Endometrium (tissue), 2 donors: ENCODE measurements at regions not wholly inside any gene's neighbourhood (a gene's known extent, or its start where the extent isn't known, plus 50 kb on each side); places are given as distances from the start of the nearest gene placed in this dataset.
"Not testable (repeated sequence)": the region's sequence is repeated elsewhere in the genome, so short reads cannot be mapped to it uniquely, and the experiment has no call there.

Experiments
- FAIRE-seq: peaks from 2 replicates; lab custom pipeline; 2012; peaks lifted over from hg19 to GRCh38; lab: Jason Lieb, UNC
- donor health status: control.
- donor health status: control.

DNA sequence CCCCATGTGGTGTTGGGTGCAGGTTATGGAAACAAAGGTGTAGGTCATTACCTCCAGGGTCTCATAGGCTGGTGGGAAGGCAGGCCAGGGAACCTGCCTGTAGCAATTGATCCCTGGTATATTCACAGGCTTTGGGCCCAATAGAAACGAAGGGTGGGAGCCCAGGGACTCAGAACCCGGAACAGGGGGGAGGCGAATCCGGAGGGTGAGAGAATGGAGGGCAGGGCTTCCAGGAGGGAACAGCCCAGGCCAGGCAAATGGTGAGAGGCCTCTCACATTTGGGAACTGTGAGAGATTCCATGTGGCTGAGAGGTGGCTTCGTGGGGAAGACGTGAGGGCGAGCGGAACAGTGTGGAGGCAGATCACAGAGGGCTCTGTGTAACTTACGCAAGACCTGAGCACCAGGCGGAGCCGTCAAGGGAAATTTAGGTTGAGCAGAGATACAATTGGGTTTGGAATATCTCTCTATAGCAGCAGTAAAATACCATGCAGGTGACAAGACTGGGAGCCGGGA, 267.1 kb downstream of the ERMARD start:
- no peak for FAIRE-seq

DNA sequence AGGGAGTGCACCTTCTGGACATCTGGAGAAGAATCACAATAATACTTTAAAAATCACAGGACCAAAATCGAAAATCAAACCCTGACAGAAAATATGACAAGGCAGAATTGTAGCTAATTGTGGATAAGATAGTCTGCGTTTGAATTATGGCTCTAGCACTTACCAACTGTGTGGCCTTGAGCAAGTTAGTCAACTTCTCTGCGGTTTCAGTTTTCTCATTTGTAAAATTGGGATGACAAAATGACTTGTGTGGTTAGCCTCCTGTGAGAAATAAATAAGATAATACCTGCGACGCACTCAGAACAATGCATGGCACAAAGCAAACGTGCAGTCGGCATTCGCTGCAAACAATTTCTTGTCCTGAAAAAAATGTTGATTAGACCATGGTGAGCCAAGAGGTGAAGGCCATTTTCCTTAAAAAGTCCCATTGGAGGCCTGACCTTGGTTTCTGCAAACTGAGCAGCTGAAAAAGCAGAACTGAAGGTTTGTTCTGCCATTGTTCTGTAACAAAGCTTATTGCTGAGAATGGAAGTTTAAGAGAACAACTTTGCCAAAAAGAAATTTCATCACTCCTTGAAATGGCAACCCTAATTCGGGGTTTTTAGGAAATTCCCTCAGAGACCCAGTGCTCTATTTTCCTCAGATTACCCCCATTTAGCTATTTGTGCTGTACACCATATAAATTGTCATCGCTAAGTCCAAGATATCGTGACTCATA, 266.3 kb downstream of the ERMARD start:
- no peak for FAIRE-seq

DNA sequence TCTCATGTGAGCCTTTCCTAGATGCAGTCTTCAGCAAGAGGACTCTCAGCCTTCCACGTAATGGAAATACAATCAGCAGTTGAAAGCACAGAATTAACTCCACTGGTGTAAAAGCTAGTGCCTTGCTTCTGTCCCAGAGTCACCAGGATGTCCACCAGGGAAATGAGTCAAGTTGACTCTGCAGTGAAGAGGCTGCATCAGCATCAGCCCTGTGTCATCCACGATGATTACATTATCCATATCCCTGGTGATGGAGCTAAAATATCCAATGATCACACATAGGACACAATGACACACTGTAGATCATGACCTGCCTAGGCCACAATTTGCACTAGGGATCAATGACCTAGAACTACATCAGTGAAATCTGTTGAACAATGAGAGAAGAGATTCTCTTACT, 262.4 kb downstream of the ERMARD start:
- FAIRE-seq: no peak

DNA sequence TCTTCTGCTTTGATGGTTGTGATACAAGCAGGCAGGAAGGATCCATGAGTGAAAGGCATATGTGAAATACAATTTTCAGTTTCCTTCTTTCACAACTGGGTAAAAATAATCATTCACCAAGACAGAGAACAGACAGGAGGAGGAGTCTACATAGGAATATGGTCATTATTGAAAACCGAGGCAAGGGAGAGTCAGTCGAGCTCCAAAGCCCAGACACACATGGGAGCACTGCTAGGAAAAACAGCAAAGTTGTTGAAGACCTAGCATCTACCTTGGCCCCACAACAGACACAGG, 260.6 kb downstream of the ERMARD start:
- FAIRE-seq: no peak

DNA sequence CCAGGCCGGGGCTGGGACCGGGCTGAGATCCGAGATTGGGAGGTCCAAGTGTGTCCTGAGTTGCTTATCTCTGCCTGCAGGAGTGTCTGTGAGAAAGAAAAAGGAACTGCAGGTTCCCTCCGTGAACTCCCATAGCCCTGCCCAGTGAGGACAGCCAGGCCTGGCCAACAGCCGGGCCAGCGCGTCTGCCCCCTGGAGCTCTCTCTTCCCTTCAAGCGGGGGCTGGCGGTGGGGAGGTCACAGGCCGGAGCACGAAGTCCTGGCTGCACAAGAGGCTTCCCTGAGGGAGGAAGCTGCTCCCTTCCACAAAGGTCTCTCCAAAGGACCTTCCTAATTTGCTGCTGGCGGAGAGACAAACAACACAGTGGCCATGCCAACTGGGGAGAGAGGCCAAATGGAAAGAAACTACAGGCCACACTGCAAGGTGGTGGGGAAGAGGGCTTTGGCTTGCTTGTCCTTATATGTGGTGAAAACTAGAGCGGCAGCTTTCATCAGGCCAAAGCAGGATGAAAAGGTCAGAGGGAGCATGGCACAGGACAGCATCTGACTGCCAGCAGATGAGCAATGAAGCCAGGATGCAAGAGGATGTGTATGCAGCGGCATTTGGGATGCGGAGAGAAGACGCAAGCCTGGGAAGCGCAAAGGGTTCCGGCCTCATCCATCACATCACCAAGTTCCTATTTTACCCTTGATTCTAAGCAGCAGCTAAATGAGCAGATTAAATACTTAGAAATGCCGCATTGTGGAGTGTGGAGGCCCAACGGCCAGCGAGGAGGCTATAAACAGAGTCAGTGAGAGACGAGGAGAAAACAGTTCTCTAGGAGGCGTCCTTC, 260.0 kb downstream of the ERMARD start:
- FAIRE-seq: no peak

DNA sequence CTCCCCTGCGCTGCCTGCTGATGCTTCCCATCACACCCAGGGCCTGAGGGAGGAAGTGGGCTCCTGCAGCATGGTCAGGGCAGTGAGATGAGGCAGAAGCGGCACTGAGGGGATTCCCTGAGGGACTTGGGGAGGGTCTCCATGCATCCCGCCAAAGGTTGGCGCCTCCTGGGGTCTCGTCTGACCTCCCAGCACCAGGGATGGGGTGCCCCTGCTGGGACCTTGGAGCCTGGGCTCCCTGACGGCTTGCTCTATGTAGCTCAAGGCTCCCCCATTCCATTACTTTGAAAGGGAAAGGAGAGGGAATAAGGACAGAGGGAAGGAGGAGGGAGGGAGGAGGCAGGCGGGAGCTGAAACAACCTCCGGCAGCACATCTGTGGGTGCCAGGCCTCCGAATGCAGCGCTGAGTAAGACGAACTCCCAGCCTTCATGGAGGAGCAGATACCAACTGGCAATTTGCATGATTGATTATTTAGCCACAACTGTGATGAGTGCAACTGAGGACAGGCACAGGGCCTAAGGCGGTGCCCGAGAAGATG, 259.3 kb downstream of the ERMARD start:
- no peak for FAIRE-seq

DNA sequence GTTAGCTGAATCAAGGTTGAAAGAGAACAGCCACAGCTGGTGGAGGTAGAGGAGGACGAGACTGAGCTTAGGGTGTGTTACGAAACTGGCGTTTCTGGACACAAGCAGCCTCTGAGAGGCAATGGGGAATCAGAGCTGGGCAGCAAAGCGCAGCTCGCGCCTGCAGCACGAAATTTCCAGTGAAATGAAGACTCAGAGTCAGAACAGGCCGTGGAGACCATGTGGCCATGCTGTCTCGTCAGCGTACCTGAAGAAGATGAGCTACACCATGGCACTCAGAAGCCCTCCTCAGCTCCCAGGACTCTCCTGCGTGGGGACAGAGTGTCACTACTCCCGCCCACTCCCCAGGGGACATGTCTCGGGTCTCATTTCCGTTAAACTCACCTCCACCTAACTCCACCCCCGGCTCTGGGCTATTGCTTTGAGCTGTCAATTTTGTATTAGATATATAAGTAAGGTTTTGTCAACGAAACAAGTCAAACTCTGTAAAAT, 256.9 kb downstream of the ERMARD start:
- no peak for FAIRE-seq

DNA sequence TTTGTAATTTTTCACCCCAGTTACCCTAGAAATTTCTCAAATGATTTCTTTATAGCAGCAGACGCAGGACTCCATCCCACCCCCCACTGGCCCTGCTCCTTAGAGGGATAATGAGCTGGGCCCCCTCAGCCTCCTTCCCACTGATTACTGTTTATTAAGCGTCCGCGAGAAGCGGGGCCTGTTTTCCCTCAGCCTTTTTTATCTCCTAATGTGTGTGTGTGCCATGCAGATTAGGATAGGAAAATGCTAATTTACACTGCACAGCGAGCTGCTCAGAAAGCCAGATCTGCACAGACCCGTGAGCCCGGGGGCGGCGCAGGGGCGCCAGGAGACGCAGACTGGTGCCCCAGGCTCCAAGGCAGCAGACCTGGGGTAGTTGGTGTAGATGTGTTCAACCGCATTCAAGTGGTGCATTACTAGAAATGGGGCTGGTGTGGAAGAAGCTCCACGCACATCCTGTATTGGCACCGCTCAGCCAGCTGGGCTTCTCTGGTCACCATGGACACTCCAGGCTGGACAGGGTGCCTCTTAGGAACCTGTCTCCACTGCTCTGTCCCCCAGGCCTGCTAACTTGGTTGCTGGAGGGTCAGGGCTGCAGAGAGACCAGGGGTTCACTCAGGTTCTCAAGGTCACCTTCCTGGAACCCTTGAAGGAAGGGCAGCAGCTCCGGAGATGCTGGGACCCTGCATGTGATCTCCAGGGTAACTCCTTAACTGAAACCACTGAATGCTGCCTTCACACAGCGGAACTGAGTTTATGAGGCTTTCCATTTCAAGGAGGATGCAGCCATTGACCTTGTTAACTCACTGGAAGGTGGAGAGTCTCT, 256.3 kb downstream of the ERMARD start:
- no peak for FAIRE-seq

DNA sequence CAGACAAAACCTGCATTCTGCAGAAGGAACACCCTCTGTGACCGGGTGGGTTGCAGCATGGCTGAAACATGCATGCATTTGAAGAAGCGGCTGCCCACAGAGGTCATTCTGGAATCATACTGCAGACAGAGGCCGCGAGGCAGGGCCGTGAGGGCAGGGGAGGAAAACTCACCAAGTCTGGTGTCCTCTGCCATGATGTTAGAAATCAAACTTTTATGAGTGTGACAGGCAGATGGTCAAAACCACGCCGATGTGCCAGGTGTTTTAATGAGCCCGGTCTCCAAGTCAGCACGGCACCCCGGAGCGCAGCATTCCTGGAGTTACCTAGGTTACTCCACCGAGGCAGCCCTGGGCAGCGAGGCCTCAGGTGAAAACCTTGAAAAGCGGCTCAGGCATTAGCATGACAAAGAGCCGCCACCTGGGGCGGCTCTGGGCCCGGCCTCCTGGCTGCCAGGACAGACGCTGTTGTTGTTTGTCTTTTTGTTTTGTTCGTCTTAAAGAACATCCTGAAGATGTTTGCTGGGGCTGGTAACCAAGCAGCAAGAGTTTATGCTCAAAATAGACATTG, 255.6 kb downstream of the ERMARD start:
- no peak for FAIRE-seq

DNA sequence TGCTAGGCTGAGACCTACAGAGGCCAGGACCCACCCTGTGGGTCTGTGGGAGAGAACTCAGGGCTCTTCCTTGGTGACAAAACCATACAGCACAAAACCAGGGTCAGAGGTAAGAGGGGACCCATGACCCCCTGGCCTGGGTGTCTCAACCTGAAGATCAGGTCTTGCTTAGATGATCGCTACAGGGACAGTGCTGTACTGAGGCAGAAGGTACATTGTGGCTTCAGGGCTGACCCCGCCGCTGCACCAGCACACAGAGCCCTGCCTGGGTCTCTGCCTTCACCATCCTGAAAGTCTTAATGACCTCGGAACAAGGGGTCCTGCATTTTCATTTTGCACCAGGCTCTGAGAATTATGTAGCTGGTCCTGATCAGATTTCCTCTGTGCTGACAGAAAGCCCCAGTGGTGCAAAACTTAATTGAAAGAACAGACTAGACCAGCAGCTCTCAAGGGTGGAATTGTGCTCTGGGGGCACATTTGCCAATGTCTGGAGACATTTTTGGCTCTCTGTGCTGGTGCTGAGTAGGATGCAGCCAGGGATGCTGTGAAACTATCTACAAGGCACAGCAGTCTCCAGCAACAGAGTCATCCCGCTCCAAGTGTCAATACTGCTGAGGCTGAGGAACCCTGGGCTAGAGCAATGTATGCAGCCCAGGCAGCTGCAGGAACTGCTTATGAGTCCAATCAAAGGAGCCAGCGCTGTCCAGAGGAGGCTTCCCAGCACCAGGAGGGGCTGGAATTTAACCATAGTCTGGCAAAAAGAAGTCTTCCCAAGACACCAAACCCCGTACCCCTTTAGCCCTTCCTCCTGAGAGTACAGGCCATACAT, 254.9 kb downstream of the ERMARD start:
- no peak for FAIRE-seq

DNA sequence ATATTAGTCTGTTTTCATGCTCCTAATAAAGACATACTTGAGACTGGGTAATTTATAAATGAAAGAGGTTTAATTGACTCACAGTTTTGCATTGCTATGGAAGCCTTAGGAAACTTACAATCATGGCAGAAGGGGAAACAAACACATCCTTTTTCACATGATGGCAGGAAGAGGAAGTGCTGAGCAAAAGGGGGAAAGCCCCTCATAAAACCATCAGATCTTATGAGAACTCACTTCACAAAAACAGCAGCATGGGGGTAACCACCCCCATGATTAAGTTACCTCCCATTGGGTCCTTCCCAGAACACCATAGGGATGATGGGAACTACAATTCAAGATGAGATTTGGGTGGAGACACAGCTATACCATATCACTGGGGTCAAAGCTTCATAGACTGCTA, 254.2 kb downstream of the ERMARD start:
- FAIRE-seq: no peak

DNA sequence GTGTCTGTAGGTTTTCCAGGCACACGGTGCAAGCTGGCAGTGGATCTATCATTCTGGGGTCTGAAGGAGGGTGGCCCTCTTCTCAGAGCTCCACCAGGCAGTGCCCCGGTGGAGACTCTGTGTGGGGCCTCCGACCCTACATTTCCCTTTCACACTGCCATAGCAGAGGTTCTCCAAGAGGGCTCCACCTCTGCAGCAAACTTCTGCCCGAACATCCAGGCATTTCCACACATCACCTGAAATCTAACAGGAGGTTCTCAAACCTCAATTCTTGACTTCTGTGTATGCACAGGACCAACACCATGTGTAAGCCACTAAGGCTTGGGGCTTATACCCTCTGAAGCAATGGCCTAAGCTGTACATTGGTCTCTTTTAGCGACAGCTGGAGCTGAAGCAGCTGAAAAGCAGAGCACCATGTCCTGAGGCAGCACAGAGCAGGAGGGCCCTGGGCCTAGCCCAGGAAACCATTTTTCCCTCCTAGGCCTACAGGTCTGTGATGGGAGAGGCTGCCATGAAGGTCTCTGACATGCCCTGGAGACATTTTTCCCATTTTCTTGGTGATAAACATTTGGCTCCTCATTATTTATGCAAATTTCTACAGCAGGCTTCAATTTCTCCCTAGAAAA, 253.3 kb downstream of the ERMARD start:
- FAIRE-seq: no peak

DNA sequence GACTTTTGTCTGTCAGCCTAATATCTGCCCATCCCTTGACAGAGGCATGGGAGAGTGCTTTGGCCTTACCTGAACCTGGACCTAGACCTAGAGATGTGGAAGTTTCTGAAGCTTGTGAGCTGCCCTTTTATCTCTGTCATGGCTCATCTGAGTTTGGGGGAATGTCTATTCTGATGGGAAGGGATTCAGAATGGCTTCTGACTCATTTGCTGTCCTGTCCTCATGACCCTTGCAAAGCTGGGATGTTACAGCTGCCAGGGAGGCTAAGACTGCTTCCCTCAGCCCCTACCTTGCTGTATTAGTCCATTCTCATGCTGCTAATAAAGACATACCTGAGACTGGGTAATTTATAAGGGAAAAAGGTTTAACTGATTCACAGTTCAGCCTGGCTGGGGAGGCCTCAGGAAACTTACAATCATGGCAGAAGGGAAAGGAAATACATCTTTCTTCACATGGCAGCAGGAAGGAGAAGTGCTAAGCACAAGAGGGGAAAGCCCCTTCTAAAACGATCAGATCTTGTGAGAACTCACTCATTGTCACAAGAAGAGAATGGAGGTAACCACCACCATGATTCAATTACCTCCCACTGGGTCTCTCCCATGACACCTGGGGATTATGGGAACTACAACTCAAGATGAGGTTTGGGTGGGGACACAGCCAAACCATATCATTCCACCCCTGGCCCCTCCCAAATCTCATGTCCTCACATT, 252.2 kb downstream of the ERMARD start:
- FAIRE-seq: no peak

DNA sequence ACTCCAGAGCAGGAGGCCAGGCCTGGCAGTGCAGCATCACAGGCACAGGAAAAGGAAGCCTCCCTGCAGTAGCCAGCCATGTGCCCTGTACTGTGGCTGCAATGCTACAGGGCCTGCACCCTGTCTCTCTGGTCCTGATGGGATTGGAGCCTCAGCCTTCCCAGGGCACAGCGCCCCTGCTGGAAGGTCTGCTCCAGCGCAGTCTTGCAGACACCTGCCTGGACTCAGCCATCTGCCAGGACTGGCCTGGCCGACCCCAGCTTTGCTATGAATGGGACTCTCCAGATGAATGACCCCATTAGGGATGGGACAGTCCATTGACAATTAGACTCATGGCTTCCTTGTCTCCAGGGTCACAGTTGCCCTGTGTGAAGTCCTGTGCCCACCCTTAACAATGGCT, 251.6 kb downstream of the ERMARD start:
- FAIRE-seq: no peak

DNA sequence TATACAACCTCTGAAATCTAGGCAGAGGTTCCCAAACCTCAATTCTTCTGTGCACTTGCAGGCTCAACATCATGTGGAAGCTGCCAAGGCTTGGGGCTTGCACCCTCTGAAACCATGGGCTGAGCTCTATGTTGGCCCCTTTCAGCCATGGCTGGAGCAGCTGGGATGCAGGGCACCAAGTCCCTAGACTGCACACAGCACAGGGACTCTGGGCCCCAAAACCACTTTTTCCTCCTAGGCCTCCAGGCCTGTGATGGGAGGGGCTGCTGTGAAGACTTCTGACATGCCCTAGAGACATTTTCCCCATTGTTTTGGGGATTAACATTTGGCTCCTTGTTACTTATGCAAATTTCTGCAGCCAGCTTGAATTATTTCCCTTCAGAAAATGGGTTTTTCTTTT, 250.4 kb downstream of the ERMARD start:
- not testable (repeated sequence) for FAIRE-seq

DNA sequence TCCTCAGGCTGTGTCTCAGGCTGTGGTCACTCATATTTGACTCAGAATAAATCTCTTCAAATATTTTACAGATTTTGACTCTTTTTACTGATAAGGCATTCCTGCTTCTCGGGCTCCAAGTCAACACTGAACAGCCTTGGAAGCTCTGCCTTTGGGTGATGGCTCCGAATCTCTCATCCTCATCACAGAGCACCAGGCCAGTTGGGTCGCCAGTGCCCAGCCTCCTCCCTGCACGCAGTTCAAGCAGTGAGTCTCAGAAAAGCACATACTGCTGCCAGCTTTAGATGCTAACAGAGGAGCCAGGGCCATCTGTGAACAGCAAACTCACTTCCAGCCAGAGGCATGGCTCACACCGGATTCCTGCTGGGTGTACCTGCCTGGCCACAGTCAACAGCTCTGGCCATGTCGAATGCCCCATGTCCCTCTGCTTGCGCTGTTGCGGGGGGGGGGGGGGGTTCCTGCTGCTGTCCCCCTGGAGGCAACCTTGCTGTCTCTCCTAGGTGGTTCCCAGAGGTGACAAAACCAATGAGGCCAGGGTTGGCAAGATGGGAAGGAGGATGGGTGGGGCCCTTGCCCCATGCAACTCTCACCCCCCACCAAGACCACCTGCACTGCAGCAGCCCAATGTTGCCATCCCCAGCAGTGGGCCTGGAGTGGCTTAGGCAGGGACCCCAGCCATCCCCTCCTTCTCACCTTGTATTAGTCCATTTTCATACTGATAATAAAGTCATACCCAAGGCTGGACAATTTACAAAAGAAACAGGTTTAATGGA, 248.8 kb downstream of the ERMARD start:
- FAIRE-seq: no peak

DNA sequence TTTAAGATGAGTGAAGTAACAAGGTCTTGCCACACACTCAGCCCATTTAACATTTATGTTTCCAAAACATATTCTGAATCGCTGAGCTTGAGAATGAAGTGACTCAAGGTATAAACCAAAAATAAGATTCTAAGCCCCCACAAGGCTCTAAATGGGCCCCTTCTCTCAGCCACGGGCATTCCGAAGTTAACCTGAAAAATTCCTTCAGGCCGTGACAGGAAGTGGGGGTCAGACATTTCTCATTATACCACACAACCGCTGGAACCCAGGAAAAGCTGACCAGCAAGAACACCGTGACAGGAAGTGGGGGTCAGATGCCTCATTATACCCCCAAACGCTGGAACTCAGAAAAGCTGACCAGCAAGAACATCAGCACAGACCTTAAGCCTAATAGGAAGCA, 247.9 kb downstream of the ERMARD start:
- no peak for FAIRE-seq

DNA sequence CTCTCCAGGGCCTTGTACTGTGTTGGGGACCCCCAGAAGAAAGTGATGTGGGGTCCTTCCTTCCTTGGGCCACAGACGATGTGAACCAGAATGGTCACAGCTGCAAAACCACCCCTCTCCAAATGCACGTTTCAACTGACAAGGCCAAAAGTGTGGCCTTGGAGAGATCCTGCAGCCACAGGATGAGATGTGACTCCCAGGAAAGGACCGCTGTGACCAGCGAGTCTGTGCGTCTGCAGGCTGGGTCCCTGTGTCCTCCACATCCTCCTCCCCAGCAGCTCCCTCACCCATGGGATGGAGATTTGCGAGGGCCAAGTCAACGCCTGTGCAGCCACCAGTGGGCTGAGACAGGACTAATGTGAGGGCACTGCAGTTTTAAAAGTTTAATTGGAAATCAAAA, 247.0 kb downstream of the ERMARD start:
- FAIRE-seq: no peak

DNA sequence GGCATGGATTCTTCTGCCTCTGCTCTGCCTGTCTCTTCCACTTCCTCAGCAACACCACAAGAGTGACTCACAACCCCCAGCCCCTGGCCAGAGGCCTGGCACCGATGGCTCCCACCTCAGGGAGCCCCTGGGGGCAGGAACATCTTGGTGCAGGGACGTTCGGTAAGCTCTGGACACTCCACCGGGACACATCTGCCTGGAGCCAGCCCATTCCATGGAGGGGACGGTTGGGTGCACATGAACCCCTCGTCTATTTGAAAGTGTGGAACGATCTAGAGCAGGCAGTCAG, 246.5 kb downstream of the ERMARD start:
- FAIRE-seq: no peak
